ENCODE measurements at regions not wholly inside any gene's neighbourhood (a gene's known extent, or its start where the extent isn't known, plus 50 kb on each side); places are given as distances from the start of the nearest gene placed in this dataset.
"Not testable (repeated sequence)": the region's sequence is repeated elsewhere in the genome, so short reads cannot be mapped to it uniquely, and the experiment has no call there.

DNA sequence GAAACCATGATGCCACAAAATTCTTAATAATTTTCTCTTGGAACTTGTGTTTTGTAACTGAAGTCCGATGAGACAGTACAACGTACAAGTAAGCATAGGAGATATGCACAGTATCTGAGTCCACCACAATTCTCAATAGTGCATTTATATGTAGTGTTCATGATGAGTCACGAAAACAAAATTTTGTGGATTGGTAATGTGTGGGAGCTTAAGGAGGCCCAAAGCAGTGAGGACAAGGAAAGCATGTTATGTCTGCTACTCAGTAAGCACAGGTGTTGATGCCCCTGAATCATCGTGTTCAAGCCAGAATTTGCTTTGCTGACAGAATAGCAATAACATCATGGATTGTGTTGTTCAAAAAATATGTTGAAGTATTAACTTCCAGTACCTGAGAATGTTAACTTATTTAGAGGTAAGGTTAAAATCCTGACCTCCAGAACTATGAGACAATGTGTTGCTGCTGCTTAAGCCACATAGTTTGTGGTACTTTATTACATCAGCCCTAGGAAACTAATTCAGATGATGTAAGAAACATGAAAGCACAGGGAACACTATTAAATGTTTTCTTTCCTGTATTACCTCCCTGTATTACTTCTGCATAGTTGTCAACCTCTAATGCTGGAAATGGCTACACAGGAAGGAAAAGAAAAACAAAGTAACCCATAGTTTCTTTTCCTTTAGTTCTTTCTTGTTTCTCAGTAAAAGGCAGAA, 201.3 kb downstream of the SLITRK6 start:
- DNase-seq = no peak

DNA sequence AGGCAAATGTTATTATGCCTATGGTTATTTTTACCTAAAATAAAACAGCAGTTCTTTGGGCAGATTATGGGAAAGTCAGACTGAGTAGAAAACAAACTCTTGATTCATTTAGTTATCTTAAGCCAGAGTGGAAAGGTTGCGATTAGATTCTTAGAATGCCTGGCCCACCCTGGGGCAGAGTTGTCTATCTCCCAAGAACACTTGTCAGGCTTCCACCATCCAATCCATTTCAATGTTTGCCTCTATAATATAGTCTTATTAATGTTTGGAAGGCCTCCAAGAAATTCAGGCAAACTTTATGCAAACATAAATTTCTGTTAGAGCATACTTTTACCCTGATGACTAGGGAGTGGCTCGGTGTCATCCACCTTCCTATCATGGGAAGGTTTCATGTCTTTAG, 207.0 kb downstream of the SLITRK6 start:
- DNase-seq = no peak

DNA sequence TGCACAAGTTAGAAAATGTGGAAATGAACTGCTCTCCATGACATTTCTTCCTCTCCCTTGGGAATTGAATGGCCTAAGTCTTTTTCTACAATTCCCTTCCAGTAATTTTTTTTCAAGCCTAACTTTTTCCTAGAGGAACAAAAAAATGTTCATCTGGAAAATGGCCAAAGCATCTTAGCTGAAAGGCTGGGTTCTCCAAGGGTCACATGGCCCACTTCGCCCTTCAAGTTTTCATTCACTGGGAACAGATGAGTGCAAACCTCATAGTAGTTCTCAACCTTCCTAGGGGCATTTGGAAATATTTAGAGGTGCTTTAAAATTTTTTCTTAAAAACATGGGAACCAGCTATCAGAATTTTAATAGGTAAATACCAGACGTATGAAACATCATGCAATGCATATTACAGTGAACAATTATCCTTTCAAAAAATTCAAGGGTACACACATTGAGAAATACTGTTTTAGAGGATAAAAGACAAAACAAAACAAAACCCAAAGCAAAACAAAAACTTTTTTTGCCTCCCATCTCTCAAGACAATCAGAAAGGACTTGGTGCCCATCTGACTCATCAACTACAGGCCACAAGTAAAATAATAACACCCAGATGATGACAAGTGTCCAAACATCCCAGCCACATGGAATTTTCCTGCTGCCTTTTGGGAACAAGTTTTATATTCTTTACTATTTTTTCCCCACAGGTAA, 208.8 kb downstream of the SLITRK6 start:
- no peak for DNase-seq

DNA sequence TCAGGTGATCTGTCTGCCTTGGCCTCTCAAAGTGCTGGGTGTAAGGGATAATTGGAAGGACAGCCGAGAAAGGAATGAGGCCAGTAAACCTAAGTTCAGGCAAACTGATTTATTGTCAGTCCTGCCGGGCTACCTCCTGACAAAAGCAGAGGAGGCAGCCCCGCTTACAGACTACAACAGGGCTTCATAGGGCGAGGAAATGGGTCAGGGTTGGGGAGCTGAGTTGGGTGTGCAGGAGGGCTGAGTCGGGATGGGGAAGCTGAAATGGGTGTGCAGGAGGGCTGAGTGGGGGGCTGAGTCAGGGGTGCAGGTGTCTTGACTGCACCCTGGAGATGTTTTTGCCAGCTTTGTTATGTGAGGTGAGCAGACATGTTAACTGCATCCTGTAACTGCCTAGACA, 210.2 kb downstream of the SLITRK6 start:
- no peak for DNase-seq

DNA sequence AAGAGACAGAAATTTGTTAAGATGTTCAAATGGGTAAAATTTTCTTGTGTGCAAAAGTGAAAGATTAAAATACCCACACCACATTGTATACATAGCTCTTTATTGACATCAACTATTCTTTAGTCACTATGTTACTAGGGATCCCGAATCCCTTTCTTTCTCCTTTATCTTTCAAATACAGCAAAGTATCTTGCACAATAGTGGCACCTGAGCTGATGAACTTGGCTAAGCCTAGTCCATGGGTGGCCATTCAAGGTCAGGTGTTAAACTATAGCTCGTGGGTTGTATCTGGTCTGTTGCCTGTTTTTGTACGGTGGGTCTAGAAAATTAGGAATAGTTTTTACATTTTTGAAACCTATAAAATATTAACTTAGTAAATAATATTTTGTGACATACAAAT, 210.9 kb downstream of the SLITRK6 start:
- DNase-seq = no peak

DNA sequence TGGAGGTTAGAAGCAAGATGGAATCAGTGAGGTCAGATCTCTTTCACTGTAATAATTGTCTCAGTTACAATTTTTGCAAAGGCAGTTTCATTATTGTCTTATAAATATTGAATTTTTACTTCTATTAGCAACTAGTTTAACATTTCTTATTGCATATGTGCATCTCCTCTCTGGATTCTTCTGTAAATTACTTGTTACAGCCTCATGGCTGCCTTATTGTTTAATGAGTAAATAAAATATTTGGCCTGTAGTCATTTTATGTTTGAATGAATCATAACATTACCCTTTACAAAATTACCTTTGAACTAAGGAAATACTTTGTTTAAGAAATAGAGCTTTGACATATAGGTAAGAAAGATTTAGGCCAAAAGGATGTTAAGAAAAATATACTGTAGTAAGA, 212.4 kb downstream of the SLITRK6 start:
- no peak for DNase-seq

DNA sequence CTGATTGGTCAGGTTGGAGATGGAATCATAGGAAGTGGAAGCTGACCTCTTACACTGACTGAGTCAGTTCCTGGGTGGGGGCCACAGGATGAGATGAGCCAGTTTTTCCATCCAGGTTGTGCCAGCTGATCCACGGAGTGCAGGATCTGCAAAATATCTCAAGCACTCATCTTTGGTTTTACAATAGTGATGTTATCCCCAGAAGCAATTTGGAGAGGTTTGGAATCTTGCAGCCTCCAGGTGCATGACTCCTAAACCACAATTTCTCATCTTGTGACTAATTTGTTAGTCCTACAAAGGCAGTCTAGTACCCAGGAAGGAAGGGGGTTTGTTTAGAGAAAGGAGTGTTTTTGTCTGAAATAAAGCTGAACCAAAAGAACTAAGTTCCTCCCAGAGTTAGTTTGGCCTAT, 212.8 kb downstream of the SLITRK6 start:
- DNase-seq = no peak

DNA sequence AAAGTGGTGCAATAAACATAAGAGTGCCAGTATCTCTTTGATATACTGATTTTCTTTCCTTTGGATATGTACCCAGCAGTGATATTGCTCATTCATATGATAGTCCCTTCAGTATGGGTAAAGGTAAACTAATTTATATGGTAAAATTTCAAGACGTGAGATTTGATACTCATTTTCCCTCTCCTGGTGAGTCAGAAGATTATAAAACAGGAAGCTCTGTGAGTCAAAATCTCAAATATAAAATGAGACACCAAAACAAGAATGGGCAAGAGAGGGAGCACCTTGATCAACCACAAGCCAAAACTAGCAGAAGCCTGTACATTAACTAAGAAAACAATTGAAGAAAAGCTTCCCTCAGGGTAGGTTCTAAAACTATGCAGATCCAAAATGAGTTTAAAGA, 216.3 kb downstream of the SLITRK6 start:
- no peak for DNase-seq

DNA sequence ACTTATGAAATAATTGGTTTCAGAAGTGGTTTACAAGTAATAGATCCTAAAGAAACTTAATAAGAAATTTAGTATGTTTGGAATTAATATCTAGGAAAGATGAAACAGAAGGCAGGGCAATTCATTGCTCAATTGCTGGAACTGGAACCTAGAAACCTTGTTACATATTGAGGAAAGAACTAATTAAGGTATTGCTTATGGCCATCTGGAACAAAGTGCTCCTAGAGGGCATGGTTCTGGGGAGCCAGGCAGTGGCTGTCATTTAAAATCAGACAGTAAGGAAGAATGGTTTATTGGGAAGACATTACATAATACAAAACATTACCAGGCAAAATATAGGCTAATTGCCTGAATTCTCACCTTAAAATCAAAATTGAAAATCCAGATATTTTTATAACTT, 224.1 kb downstream of the SLITRK6 start:
- DNase-seq = no peak

DNA sequence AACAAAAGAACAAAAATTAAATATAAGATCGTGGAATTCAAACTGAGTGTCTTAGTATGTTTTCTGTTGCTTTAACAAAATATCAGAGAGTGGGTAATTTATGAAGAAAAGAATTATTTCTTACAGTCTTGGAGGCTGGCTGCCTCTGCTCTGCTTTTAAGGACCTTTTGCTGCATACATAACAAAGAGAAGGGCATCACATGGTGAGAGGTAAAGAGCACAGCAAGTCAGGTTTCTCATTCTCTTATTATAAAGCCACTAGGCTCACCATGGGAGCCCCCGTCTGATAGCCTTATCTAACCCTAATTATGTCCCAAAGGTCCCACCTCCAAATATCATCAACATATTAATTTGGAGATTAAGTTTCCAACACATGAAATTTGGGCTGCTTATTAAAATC, 231.3 kb downstream of the SLITRK6 start:
- no peak for DNase-seq

DNA sequence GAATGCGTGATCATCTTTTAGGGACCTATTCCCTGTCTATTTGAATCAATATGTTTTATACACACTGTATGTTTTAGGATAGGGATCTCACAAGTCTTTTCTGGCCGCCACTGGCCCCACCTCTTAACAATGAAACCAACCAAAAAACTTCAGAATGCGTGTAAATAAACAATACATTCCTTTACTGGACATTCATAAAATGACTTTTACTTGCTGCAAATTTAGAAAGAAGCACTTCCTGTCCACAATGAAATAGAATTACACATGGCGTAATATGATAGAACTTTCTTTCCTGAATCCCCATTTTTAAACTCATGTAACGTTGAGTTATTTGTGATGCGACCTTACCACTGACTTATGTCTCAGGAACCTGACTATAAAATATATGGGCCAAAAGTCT, 233.6 kb downstream of the SLITRK6 start:
- no peak for DNase-seq

DNA sequence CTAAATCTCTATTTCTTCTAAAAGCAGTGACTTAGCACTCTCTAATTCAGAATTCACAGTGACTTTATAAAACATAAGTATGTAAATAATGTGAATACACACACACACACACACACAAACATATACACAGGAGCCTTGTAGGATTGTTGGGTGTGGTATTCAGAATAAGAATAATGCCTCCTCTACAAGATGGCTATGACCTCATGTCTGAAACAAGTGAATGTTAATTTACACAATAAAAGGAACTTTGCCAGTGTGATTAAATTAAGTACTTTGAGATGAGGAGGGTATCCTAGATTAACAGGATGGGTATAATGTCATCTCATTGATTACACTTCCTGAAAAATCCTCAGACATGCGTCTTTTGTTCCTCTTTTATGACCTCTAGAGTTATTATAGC, 234.6 kb downstream of the SLITRK6 start:
- DNase-seq = no peak

DNA sequence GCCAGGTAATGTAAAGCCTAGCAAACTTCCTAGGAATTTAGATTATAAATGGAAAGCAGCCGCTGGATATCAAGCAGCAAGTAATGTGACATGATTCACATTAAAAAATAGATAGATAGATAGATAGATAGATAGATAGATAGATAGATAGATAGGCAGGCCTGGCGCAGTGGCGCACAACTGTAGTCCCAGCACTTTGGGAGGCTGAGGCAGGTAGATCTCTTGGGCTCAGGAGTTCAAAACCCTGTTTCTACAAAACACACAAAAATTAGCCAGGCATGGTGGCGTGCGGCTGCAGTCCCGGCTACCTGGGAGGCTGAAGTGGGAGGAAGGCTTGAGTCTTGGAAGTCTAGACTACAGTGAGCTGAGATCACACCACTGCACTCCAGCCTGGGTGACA, 236.9 kb downstream of the SLITRK6 start:
- no peak for DNase-seq

DNA sequence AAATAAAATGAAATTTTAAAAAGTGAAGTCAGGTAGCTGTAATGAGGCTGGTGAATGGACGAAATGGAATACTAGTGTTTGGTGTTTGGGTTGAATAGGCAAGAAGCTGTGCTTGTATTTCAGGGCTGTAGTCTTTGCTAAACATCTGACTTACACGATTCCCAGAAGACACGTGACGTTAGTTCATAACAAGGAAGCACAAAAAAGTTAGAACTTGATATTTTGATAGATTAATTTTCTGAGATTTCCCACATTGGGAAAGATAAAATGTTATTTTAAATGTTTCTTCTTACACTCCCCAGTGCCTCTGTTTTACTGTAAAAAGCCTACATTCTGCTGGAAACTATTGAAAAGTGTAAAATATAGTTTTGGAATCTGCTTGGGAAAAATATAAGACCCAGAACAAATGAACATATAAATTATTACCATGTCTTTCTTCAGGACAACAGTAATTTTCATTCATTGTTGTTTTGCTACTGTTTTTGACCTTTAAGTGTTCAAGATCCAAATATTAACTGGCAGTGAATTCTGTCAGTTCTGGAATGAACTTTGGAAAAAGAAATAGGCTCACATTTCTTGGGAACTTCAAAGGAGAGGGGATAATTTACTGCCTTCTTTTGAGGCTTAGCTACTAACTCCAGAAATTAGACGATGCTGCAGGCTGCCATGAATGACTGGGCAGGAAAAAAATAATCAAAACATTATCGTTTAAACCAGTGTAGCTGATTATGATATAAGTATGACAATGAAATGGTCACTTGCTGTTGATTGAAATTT, 241.3 kb downstream of the SLITRK6 start:
- DNase-seq = no peak

DNA sequence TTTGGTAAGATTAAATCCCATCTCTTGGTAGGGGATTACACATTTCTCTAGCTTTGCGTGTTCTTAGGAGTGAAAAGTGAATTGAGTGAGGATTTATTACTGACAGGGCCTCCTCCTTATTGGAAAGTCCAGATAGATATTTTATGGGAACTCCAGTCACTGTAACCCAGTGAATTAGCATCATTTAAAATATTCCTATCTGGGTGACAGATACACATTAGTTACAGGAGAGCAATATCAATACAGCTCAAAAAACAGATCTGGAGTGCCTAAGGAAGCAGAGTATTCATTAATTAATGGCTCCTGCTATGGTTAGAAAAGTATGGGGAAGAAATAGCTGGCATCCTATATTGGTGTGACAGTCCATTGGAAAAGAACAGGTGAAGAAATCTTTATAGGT, 248.2 kb downstream of the SLITRK6 start:
- no peak for DNase-seq

DNA sequence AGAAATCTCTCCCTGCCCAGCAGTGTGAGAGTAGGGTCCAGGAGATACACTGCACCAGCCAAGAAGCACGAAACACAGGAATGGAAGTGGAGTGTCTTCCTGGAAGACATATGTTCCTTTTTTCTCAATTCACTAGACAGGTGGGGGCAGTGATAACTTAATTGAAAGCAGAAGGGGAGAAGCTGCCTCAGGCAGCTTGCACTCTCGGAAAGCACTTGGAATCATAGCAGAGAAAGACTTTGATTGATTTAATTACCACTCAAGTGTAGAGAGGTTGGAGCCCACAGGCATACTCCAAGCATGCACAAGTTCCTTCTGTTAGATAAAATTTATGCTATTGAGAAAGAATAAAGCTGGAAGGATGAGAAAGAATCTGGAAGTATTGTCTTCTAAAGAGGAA, 249.4 kb downstream of the SLITRK6 start:
- DNase-seq = no peak

DNA sequence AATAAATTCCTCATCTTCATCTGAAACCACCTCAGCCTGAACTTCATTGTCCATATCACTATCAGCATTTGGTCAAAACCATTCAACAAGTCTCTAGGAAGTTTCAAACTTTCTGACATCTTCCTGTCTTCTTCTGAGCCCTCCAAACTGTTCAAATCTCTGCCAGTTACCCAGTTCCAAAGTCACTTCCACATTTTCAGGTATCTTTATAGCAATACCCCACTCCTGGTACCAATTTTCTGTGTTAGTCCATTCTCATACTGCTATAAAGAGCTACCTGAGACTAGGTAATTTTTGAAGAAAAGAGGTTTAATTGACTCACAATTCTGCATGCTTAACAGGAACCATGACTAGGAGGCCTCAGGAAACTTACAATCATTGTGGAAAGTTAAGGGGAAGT, 250.4 kb downstream of the SLITRK6 start:
- not testable (repeated sequence) for DNase-seq

DNA sequence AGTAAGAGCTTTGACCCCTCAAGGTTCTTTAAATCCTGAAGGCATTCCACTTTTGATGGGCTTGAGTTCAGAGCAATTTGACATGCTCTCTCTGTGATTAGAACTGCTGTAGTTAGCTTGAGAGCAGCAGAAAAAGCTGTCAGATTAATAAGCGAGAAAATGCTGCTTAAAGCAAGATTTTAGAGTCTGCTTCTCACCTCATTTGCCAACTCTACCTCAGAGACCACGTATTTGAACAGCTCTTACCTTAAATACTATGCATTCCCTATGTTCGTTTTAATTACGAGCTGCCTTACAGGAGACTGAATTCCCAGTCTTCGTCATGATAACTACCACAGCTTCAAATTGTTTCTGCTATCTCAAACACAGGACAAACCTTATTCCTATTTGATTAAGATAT, 253.4 kb downstream of the SLITRK6 start:
- no peak for DNase-seq

DNA sequence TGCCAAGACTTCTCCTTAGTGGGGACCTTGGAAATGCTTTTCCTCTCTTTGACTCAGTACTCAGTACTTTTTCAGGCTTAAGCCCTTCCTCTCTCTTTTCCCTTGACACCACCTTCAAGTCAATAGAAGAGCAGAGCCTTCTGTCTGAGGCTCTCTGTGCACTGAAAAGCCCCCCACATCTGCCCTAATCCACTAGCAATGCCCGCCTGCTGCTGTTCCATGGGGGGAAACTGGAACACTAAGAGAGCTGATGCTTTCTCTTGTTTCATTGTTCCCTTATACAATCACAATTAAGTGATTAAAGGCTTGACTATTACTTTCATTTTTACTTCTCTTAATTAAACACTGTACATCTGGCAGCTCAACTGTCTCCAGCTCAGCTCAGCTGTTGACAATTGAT, 254.5 kb downstream of the SLITRK6 start:
- DNase-seq = no peak

DNA sequence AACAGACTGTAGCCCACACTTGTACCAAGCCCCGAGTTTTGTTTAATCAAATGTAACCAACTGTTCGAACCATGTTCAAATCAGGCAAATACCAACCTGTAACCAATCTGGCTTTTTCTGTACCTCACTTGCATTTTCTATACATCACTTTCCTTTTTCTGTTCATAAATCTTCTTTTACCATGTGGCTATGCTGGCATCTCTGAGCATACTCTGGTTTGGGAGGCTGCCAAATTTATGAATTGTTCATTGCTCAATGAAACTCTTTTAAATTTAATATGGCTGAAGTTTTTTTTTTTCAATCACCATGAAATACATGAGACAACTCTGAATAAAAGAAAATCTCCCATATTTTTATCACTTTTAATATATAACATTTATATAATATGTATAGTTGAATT, 256.1 kb downstream of the SLITRK6 start:
- no peak for DNase-seq

DNA sequence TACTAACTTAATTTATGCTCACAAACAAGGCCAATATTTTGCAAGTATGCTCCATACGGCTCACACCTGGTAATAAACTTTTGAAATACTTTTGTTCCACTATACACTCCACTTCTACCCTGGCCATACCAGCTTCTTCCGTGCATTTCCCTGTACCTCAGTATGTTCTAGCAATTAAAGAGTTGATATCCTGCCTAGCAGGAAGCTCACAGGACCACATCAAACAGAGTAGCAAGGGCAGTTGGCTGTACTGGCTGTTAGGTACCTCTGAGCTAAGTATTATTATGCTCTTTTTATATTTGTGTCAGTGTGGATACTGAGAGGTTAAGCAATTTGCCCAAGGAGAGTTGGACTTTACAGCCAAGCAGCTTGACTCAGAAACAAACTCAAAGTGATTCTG, 257.7 kb downstream of the SLITRK6 start:
- no peak for DNase-seq

DNA sequence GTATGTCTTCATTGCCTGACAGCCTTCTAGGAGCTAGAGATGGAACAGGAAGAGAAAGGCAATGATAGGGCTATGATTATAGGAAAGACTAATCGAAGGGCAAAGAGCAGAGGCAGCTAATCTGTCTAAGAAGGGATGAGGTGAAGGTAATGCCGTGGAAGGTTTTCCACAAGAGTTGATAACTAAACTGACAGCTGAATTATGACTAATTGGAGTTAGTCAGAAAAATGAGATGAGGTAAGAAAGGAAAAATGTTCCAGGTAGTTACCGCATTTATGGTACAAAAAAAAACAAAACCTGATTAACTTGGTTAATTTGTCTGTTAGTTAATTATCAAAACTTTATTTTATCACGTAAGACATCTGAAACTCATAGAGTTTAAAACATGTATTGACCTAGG, 260.3 kb downstream of the SLITRK6 start:
- no peak for DNase-seq

DNA sequence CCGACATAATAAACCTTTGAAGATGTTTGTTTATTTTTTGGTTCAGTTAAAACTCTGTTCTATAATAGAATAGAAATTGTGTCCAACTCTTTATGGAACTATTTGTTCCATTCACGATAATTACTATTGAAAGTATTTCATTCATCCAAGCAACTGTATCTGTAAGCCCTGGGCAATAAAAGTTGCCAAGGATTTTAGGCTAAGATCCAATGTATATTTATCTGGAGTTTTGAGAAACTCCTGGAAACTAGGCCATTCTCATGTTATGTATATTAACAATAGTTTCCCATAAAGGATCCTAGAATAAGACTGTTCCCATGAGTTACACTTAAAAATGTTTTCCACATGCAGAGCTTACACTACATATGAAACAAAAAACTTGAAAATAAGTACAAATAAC, 261.6 kb downstream of the SLITRK6 start:
- DNase-seq = no peak

DNA sequence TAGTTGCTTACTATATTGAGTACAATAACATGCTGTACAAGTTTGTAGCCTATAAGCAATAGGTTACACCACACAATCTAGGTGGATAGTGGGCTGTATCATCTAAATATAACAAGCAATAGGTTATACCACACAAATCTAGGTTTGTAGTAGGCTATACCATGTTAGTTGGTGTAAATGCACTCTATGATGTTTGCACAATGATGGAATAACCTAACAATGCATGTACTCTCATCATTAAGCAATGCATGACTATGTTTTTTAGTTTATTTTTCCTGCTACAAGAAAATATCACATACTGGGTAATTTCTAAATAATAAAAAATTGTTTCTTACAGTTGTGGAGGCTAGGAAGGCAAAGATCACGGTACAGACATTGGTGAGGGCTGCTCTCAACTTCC, 262.5 kb downstream of the SLITRK6 start:
- no peak for DNase-seq
